NOMO-1 (cell line): ENCODE measurements at regions not wholly inside any gene's neighbourhood (a gene's known extent, or its start where the extent isn't known, plus 50 kb on each side); places are given as distances from the start of the nearest gene placed in this dataset.
"Not testable (repeated sequence)": the region's sequence is repeated elsewhere in the genome, so short reads cannot be mapped to it uniquely, and the experiment has no call there.

Experiments used
- DNase-seq, 2 experiments: peaks; one replicate each; lab custom pipeline; 2025; ENCODE audit not compliant: unreplicated experiment in 2 of 2; lab: John Stamatoyannopoulos, UW

- peak; percentile 48 to 73 for DNase-seq
Measured at GRCh38 chr9:33623658-33624586, 99.9 kb downstream of the ANKRD18B start.

GRCh38 chr9:33628318-33628717 is 104.3 kb downstream of the ANKRD18B start:
- not testable (repeated sequence) for DNase-seq

- no peak for DNase-seq
Measured at GRCh38 chr9:33628865-33629410, 104.9 kb downstream of the ANKRD18B start.

DNA sequence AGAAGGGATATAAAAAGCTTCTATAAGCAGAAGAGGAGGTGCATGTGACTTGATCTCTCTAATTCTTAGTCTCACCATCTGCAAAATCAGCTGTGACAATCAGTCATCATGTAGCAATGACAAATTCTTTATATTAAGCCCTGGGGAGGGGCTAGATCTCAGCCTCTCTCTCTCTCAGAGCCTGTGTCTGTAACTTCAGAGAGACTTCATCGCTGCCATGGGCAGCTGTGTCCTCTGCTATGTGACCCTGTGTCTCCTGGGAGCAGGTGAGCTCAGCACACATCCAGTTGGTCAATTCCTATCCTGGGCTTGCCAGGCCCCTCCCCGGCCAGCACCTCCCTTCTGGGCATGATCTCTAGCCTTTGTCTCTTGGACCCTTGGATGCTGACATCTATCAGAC is 109.6 kb downstream of the ANKRD18B start:
- no peak for DNase-seq

DNA sequence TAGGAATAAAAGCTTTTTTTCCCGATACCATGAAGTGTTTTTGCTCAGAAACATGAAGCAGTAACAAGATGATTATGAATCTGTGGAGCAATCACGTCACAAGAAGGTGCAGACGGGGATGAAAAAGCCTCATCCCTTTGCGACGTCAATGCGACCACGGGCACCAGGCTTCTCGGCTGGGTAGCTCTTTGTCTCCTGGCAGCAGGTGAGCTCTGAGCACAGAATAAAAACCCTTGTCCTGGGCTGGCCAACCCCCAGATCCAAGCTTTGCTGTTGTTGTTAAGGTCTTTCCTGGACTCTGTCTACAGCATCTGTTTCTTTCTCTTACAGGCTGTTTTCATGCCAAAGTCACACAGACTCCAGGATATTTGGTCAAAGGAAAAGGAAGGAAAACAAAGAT is 113.8 kb downstream of the ANKRD18B start:
- no peak for DNase-seq

DNA sequence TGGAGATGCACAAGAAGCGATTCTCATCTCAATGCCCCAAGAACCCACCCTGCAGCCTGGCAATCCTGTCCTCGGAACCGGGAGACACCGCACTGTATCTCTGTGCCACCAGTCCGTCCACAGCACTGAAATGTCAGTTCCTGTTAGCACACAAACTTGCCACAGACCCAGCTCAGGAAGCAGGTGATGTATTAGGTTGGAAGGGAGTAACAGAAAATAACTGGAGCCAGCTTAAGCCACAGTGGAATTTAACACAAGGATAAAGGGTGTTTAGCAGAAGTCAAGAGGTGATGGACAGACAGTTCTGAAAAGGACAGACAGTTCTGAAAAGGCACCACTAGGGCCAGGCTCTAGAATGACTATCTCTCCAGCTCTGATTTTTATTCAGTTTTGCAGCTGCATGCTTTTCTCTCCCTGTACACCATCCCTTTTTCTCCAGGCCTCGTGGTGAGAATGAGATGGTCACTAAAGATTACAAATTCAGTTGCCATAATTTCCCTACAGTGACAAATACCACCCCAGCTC is 114.4 kb downstream of the ANKRD18B start:
- no peak for DNase-seq

- DNase-seq: no peak
Measured at GRCh38 chr9:33645706-33646105, 121.7 kb downstream of the ANKRD18B start.

DNA sequence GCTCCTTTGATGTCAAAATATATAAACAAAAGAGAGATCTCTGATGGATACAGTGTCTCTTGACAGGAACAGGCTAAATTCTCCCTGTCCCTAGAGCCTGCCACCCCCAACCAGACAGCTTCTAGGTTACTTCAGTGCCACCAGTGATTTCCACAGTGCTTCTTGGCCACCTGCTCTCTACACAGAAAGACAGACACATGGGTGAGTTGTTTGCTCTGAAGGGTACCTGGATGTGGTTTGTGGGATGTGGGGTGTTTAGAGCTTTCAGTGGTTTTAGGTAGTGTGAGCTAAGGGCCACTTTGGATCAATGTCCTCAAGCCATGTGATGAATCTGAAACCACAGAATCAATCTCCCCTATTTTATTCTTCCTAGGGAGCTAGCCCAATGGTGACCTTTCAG is 125.4 kb downstream of the ANKRD18B start:
- no peak for DNase-seq

GRCh38 chr9:33651125-33651524 is 127.1 kb downstream of the ANKRD18B start:
- DNase-seq: no peak

DNA sequence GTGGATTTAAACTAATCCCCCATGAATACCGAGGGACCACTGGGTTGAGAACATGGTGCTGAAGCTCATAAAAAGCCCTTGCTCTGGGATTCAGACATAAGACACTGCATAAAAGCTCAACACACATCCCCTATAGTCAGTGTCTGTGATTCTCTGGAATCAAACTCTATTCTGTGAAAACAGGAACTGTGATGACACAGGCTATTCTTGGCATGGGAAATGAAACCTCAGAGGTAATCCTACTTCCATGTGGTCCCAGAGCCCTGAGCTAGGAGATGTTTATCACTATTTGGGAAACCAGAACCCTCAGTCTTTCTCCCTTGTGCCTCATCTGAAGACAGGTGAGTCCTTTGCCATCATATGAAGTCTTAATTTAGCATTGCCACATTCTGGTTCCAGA is 135.4 kb upstream of the PRSS3 start:
- DNase-seq: peak in 1 of 2 experiments; percentile 64

- no peak for DNase-seq
Measured at GRCh38 chr9:33660772-33661171, 134.6 kb upstream of the PRSS3 start.

DNA sequence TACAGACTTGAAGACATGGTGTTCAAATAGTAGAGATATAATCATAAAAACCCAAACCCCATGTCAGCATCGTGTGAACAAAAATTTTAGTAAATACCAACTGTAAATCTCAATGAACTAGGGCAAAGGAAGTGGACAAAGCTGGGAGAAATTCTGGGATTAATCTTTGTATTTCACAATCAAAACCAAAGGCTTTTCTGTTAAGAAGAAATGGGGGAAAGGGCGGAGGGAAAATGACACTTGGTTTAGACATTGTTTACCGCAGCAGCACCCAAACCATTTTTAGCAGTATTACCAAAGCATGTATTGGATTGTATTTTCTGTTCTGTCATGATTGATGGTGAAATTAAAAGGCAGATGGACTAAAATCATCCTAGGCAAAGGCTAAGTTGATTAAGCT is 134.2 kb upstream of the PRSS3 start:
- DNase-seq: no peak

GRCh38 chr9:33662871-33663270 is 132.5 kb upstream of the PRSS3 start:
- no peak for DNase-seq

DNA sequence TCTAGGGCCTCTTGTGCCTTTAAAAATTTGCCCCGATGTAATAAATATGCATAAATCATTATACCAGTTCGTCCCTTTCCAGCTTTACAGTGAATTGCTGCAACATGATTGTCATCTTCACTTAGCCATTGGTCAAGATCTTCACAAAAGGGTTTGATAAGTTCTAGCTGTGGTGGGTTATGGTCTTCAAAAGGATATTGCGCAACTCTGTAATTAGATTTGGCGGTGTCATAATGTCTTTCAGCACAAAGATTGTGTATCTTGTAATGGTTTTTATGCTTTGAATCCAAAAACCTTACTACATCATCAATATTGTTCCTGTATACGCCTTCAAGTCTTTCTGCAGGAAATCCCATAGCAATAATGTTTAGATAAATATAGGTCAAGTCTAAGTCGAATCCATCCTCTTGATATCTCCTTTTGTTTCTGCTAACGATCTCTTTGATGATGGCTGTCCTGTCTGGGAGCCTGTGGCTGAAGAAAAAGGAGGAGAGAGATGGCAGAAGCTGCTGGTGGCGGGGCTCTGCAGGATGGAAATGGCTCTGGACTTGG is 119.1 kb upstream of the PRSS3 start:
- peak in 1 of 2 experiments; percentile 45 for DNase-seq

DNA sequence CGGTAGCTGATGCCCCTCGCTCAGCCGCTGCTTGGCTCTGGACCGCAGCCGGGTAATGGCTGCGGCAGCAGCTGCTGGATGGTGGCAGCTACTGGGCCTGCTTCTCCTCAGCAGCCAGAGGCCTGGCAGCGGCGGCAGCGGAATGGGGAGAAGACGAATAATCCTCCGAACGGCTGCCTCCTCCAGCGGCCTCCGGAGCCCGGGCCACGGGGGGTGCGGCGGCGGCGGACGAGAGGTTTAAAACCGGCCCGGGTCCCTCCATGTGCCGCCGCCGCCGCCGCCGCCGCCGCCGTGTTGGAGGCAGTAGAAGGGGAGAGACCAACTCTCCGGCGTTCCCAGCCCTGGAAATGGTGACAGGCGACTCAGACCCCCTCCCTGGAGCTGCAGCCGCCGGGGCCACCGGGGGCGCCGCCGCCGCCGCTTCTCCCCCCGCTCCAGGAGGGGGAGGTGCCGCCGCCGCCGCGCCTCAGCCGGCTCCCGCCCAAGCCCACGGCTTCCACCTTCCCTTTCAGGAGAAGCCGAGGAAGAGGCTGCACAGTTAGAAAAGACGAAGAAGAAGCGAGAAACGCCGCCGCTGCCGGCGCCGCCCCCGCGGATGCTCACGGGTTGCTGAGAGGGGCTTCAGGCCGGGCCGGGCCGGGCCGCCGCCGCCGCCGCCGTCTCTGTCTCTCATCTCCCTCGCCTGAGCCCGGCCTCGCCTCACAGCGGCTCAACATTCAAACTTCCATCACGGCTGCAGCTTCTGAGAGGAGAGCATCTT is 118.4 kb upstream of the PRSS3 start:
- DNase-seq: peak in 1 of 2 experiments; percentile 45

DNA sequence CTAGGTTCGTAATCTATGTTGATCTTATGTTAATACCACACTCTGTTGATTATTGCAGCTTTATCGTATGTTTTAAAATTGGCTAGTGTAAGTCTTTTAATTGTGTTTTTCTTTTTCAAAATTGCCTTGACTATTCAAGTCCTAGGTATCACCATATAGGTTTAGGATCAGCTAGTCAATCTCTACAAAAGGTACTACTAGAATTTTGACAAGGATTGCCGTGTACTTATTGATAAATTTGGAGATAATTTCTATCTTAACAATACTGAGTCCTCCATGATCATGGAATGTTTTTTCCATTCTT is 117.9 kb upstream of the PRSS3 start:
- DNase-seq: no peak

- DNase-seq: no peak
Measured at GRCh38 chr9:33677961-33678360, 117.4 kb upstream of the PRSS3 start.

GRCh38 chr9:33682551-33682950 is 112.8 kb upstream of the PRSS3 start:
- DNase-seq: no peak

DNA sequence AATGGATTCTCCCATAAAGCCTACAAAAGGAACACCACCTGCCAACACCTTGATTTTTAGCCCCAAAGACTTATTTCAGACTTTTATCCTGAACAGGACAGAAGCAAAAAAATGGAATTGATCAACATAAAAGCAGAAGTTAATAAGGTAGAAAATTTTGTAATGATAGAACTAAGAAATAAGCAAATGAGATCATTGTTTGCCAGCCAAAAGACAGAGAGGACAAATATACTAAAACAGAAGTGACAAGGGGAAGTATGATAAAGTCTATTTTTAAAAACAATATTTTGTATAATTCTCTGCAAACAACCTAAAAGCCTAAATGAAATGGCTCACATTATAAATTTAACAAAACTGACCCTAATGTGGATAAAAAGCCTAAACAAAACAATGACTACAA is 110.5 kb upstream of the PRSS3 start:
- DNase-seq: no peak

GRCh38 chr9:33686942-33687341 is 108.4 kb upstream of the PRSS3 start:
- DNase-seq: no peak

DNA sequence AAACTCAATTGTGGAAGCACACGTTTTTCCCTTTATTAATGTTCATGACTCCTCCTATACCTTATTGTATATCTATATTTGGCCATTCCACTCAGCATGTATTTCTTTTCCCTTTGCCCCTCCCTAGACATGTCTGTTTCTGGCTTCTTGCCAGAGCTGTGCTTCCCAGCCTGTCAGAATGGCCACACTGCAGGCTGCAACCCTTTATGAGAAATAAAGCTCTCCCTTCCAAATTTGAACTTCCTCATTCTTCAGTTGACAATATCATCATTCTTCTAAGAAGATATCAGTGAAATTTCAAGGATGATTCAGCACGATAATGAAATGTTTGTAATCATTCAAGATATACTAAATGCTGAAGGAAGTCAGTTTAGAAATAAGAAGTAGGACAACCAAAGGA is 107.6 kb upstream of the PRSS3 start:
- peak; percentile 5 to 86 for DNase-seq
